ENCODE measurements at regions not wholly inside any gene's neighbourhood (a gene's known extent, or its start where the extent isn't known, plus 50 kb on each side); places are given as distances from the start of the nearest gene placed in this dataset.

- H3K36me3 ChIP-seq: no peaks in the 10 kb centered on the region
- TF ChIP-seq CTCF (IDR thresholded peaks at IDR 0.05): no peak
- TF ChIP-seq POLR2A (IDR thresholded peaks at IDR 0.05): no peak
- WGBS, 2 donors: 80 to 83% methylated on average over 7 of the region's 7 CpGs
- peaks cover 0 to 8% (median 8%) of the 10 kb centered on the region in 3 donors for H3K4me1 ChIP-seq
- DNase-seq: no peak
- no peaks in the 10 kb centered on the region for H3K9me3 ChIP-seq
- H3K4me3 ChIP-seq: no peak overlapping the region
- intact Hi-C loops (cut with DNase I): no loop called here
- H3K27ac ChIP-seq: no peak overlapping the region
- H3K27me3 ChIP-seq: no peaks in the 10 kb centered on the region
Measured at GRCh38 chr3:177281292-177282118, 84.2 kb upstream of the TBL1XR1 start.

GRCh38 chr3:177282119-177282655, 84.9 kb upstream of the TBL1XR1 start:
- Histone ChIP-seq H3K4me3 (no peak overlapping the region), H3K36me3 (no peaks in the 10 kb centered on the region), H3K27ac (no peak overlapping the region), H3K9me3 (no peaks in the 10 kb centered on the region), H3K4me1 (peaks cover 0 to 8% (median 8%) of the 10 kb centered on the region in 3 donors), H3K27me3 (no peaks in the 10 kb centered on the region)
- no peak for DNase-seq
- 88 to 100% methylated on average over 1 of the region's 1 CpG for WGBS, 2 donors
- TF ChIP-seq POLR2A (IDR thresholded peaks at IDR 0.05) (no peak), CTCF (IDR thresholded peaks at IDR 0.05) (no peak)
- intact Hi-C loops (cut with DNase I): no loop called here

- peaks cover 0 to 8% (median 8%) of the 10 kb centered on the region in 3 donors for H3K4me1 ChIP-seq
- H3K36me3 ChIP-seq: no peaks in the 10 kb centered on the region
- H3K4me3 ChIP-seq: no peak overlapping the region
- no peaks in the 10 kb centered on the region for H3K27me3 ChIP-seq
- 78 to 91% methylated on average over 2 of the region's 2 CpGs for WGBS, 2 donors
- intact Hi-C loops (cut with DNase I): no loop called here
- TF ChIP-seq CTCF (IDR thresholded peaks at IDR 0.05) (no peak), POLR2A (IDR thresholded peaks at IDR 0.05) (no peak)
- no peaks in the 10 kb centered on the region for H3K9me3 ChIP-seq
- no peak for DNase-seq
- H3K27ac ChIP-seq: no peak overlapping the region
Measured at GRCh38 chr3:177283983-177284382, 86.7 kb upstream of the TBL1XR1 start.

GRCh38 chr3:177284383-177284881, 87.2 kb upstream of the TBL1XR1 start:
- Histone ChIP-seq H3K36me3 (no peaks in the 10 kb centered on the region), H3K4me3 (no peak overlapping the region), H3K9me3 (no peaks in the 10 kb centered on the region), H3K4me1 (peaks cover 0 to 8% (median 8%) of the 10 kb centered on the region in 3 donors), H3K27me3 (no peaks in the 10 kb centered on the region), H3K27ac (no peak overlapping the region)
- WGBS, 2 donors: 37 to 45% methylated on average over 7 to 8 of the region's 8 CpGs
- no peak for DNase-seq
- intact Hi-C loops (cut with DNase I): no loop called here
- TF ChIP-seq CTCF (IDR thresholded peaks at IDR 0.05) (no peak), POLR2A (IDR thresholded peaks at IDR 0.05) (no peak)

GRCh38 chr3:177286034-177286433, 88.8 kb upstream of the TBL1XR1 start:
- intact Hi-C loops (cut with DNase I): no loop called here
- Histone ChIP-seq H3K27me3 (no peaks in the 10 kb centered on the region), H3K4me3 (no peak overlapping the region), H3K9me3 (no peaks in the 10 kb centered on the region), H3K36me3 (no peaks in the 10 kb centered on the region), H3K27ac (no peak overlapping the region), H3K4me1 (peaks cover 0 to 8% (median 8%) of the 10 kb centered on the region in 3 donors)
- 88 to 89% methylated on average over 2 of the region's 2 CpGs for WGBS, 2 donors
- no peak for TF ChIP-seq POLR2A (IDR thresholded peaks at IDR 0.05)
- no peak for TF ChIP-seq CTCF (IDR thresholded peaks at IDR 0.05)
- DNase-seq: no peak
